Right lobe of liver (tissue), 6 donors: ENCODE measurements at regions not wholly inside any gene's neighbourhood (a gene's known extent, or its start where the extent isn't known, plus 50 kb on each side); places are given as distances from the start of the nearest gene placed in this dataset.
"Not testable (repeated sequence)": the region's sequence is repeated elsewhere in the genome, so short reads cannot be mapped to it uniquely, and the experiment has no call there.

Experiments used
- ATAC-seq, 4 donors: fragments of 200-7000 bp; cut with Tn5 transposase; one replicate each; pipeline ENCODE4 v1.9.1; 2020; ENCODE audit warnings: mild to moderate bottlenecking in 4 of 4, moderate library complexity in 4 of 4
- DNase-seq, 3 donors: peaks; one replicate each; pipeline ENCODE4 v3.0.0-alpha.2; 2020
- H3K27ac ChIP-seq, 3 donors: fragments of 200-600 bp; one replicate each; pipeline ENCODE4 v1.8.0; 2022
- H3K27me3 ChIP-seq, 2 donors: fragments of 200-600 bp; one replicate each; pipeline ENCODE4 v1.8.0; 2022
- H3K36me3 ChIP-seq, 4 donors: fragments of 200-600 bp; sonication (generic) in 1 of 4; one replicate each; pipeline versions ENCODE4 v1.5.1 to v1.8.0; 2017 to 2022; ENCODE audit warnings: control low read depth in 1 of 4
- H3K4me1 ChIP-seq, 4 donors: fragments of 200-600 bp; sonication (generic) in 1 of 4; one replicate each; pipeline versions ENCODE4 v1.5.1 to v1.8.0; 2017 to 2022; ENCODE audit warnings: control low read depth in 1 of 4
- H3K4me3 ChIP-seq, 3 donors: fragments of 200-600 bp; one replicate each; pipeline ENCODE4 v1.8.0; 2022
- H3K9me3 ChIP-seq, 4 donors: fragments of 200-600 bp; sonication (generic) in 1 of 4; one replicate each; pipeline versions ENCODE4 v1.5.1 to v1.8.0; 2017 to 2022; ENCODE audit warnings: control low read depth in 1 of 4
- CTCF ChIP-seq, 4 donors: fragments of 200-600 bp in 3 of 4; fragments of 450-650 bp in 1 of 4; IDR thresholded peaks; one replicate each; pipeline versions ENCODE4 v1.5.1 to v1.8.0; 2016 to 2022; ENCODE audit warnings: antibody characterized with exemption in 4 of 4, mild to moderate bottlenecking in 2 of 4
- POLR2A ChIP-seq: fragments of 450-650 bp; IDR thresholded peaks from one replicate; pipeline ENCODE4 v1.6.1; 2017; ENCODE audit warnings: antibody characterized with exemption, mild to moderate bottlenecking
- WGBS: methylation state at CpG from one replicate; pipeline ENCODE4 v1.1.6; 2018; ENCODE audit warnings: low coverage, low lambda C conversion rate; ENCODE audit not compliant: insufficient coverage; ENCODE audit errors: missing lambda C conversion rate; 5-methylcytosine and 5-hydroxymethylcytosine counted together
- intact Hi-C, 2 donors: fragments of 100-400 bp; cut with DNase I; formaldehyde crosslinking; loops; one replicate each; pipeline versions ENCODE4 v1.11.2 to v1.14.1; 2022
- donor health status: DM: no; HTN: yes; CAD: no.
- donor health status: DM: no; HTN: no; CAD: no.
- donor health status: DM: no; HTN: no; CAD: no.
- donor health status: DM: no; HTN: yes; CAD: no.
- donor health status: DM: no; HTN: yes; CAD: no.

GRCh38 chrX:71822314-71822713 lies 59.2 kb downstream of the CXorf49B start:
- DNase-seq, H3K27ac ChIP-seq, H3K4me3 ChIP-seq, intact Hi-C loops, H3K27me3 ChIP-seq, H3K4me1 ChIP-seq, H3K36me3 ChIP-seq, H3K9me3 ChIP-seq, ATAC-seq: not testable (repeated sequence)
- 47% methylated on average over 3 of the region's 4 CpGs for WGBS

- intact Hi-C loops = no loop called here
- ATAC-seq (peak in 1 of 4 donors; percentile 27), DNase-seq (no peak)
- TF ChIP-seq POLR2A (no peak), CTCF (IDR thresholded peaks at IDR 0.05) (no peak)
- Histone ChIP-seq H3K9me3 (no peaks in the 10 kb centered on the region), H3K27me3 (no peaks in the 10 kb centered on the region), H3K4me3 (no peak overlapping the region), H3K27ac (no peak overlapping the region), H3K4me1 (no peaks in the 10 kb centered on the region), H3K36me3 (no peaks in the 10 kb centered on the region)
- 62% methylated on average over 4 of the region's 12 CpGs for WGBS
Observed at GRCh38 chrX:71823391-71824057, 60.4 kb downstream of the CXorf49B start.

- Histone ChIP-seq H3K4me1 (no peaks in the 10 kb centered on the region), H3K9me3 (no peaks in the 10 kb centered on the region), H3K4me3 (no peak overlapping the region), H3K36me3 (no peaks in the 10 kb centered on the region), H3K27ac (no peak overlapping the region), H3K27me3 (no peaks in the 10 kb centered on the region)
- ATAC-seq (peak in 1 of 4 donors; percentile 36), DNase-seq (no peak)
- TF ChIP-seq CTCF (IDR thresholded peaks at IDR 0.05) (no peak), POLR2A (no peak)
- intact Hi-C loops = no loop called here
- no CpG with 5 or more reads among the region's 6 CpGs for WGBS
Observed at GRCh38 chrX:71828086-71828485, 64.9 kb downstream of the CXorf49B start.

- WGBS = 55% methylated on average over 4 of the region's 4 CpGs
- DNase-seq, H3K27me3 ChIP-seq, H3K9me3 ChIP-seq, ATAC-seq, H3K27ac ChIP-seq, intact Hi-C loops, H3K4me1 ChIP-seq, H3K4me3 ChIP-seq, H3K36me3 ChIP-seq: not testable (repeated sequence)
Observed at GRCh38 chrX:71838092-71838491, 72.6 kb upstream of the NHSL2 start.

GRCh38 chrX:71846429-71846828 lies 64.2 kb upstream of the NHSL2 start:
- no peak for DNase-seq
- ATAC-seq = no peak
- intact Hi-C loops = no loop called here
- no peak overlapping the region for H3K4me3 ChIP-seq
- TF ChIP-seq CTCF (IDR thresholded peaks at IDR 0.05) = no peak
- no peak for TF ChIP-seq POLR2A
- peaks cover 0 to 4% of the 10 kb centered on the region in 2 donors for H3K27me3 ChIP-seq
- H3K4me1 ChIP-seq = no peaks in the 10 kb centered on the region
- no peaks in the 10 kb centered on the region for H3K9me3 ChIP-seq
- no peak overlapping the region for H3K27ac ChIP-seq
- WGBS = 17% methylated on average over 1 of the region's 1 CpG
- H3K36me3 ChIP-seq = no peaks in the 10 kb centered on the region

- H3K4me3 ChIP-seq = no peak overlapping the region
- TF ChIP-seq CTCF (IDR thresholded peaks at IDR 0.05) (no peak), POLR2A (no peak)
- H3K4me1 ChIP-seq = no peaks in the 10 kb centered on the region
- no peak for DNase-seq
- no peaks in the 10 kb centered on the region for H3K36me3 ChIP-seq
- H3K9me3 ChIP-seq = no peaks in the 10 kb centered on the region
- WGBS = 52% methylated on average over 9 of the region's 9 CpGs
- no peak overlapping the region for H3K27ac ChIP-seq
- intact Hi-C loops = no loop called here
- ATAC-seq = no peak
- peaks cover 0 to 4% of the 10 kb centered on the region in 2 donors for H3K27me3 ChIP-seq
Observed at GRCh38 chrX:71852182-71852581, 58.5 kb upstream of the NHSL2 start.
